ENCODE measurements at regions not wholly inside any gene's neighbourhood (a gene's known extent, or its start where the extent isn't known, plus 50 kb on each side); places are given as distances from the start of the nearest gene placed in this dataset.

- no peaks in the 10 kb centered on the region; the same call in 1 of the 2 replicates for H3K27me3 ChIP-seq (ENCODE audit: insufficient read depth, low read length)
- H3K4me3 ChIP-seq (replicated peaks in 1 of 2; ENCODE audit: low read depth in 1 of 2, low read length in 2 of 2) = no peak overlapping the region
- no peaks in the 10 kb centered on the region for H3K79me2 ChIP-seq (ENCODE audit: insufficient read depth, low read length)
- no peak overlapping the region for H2AFZ ChIP-seq (ENCODE audit: low read depth, low read length, poor library complexity, severe bottlenecking)
- H3K9me3 ChIP-seq (ENCODE audit: control insufficient read depth in 1 of 2, insufficient read depth in 1 of 2, low read depth in 1 of 2, low read length in 2 of 2) = no peaks in the 10 kb centered on the region
- ChIA-PET CTCF (no interaction called here), RAD21 (ENCODE audit: low non-redundant PET in 1 of 2, low total read pairs in 2 of 2, uncharacterized antibody in 2 of 2, unreplicated experiment in 2 of 2) (no interaction called here), POLR2A (no interaction called here)
- H4K20me1 ChIP-seq (ENCODE audit: insufficient read depth) = no peaks in the 10 kb centered on the region
- no peak for TF ChIP-seq EZH2phosphoT487 (IDR thresholded peaks at IDR 0.05; ENCODE audit: borderline replicate concordance)
- ATAC-seq (no peak), DNase-seq (ENCODE audit: low read depth, low spot score) (no peak)
- no peaks in the 10 kb centered on the region for H3K9me2 ChIP-seq (ENCODE audit: insufficient read depth)
- no peak overlapping the region for H3K9ac ChIP-seq (ENCODE audit: low read length)
- no peak overlapping the region for H3K27ac ChIP-seq (ENCODE audit: low read depth, low read length)
- H3K36me3 ChIP-seq (ENCODE audit: control insufficient read depth in 1 of 2, insufficient read depth in 2 of 2, low read length in 2 of 2) = no peaks in the 10 kb centered on the region
- no TSS peak for BruUV-seq (replicated peaks)
- H3K4me1 ChIP-seq (ENCODE audit: control insufficient read depth in 1 of 2, insufficient read depth in 2 of 2, low read length in 2 of 2) = no peaks in the 10 kb centered on the region
- intact Hi-C loops (cut with micrococcal nuclease) = loop anchor here (1.0 kb wide), 1 partner anchor 29 kb away; no protein-coding TSS in a partner anchor
- H3K4me2 ChIP-seq (ENCODE audit: low read length) = no peak overlapping the region
These were observed 54.6 kb upstream of the SIPA1L2 start for GRCh38 chr1:232684371-232685105.

DNA sequence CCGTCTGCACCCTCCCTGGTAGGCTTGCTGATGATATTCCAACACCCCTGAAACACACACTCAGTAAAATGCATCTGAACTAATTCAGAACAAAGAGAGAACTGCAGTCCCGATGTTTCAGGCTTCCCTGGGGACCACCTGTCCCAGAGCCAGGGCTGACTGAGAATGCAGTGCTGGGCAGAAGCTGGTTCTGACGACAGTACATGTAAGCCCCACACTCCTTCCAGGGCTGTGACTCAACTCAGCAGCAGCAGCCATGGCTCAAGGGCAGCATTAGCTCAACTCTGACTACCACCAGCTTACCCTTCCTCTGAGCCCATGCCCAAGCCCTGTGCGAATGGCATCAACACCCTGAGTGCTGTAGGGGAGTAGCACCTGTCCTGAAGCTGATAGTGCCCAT is 56.4 kb upstream of the SIPA1L2 start:
- no peak for ATAC-seq
- Histone ChIP-seq H3K4me1 (ENCODE audit: control insufficient read depth in 1 of 2, insufficient read depth in 2 of 2, low read length in 2 of 2) (no peaks in the 10 kb centered on the region), H3K9ac (ENCODE audit: low read length) (no peak overlapping the region), H3K4me2 (ENCODE audit: low read length) (no peak overlapping the region), H3K4me3 (replicated peaks in 1 of 2; ENCODE audit: low read depth in 1 of 2, low read length in 2 of 2) (no peak overlapping the region), H4K20me1 (ENCODE audit: insufficient read depth) (no peaks in the 10 kb centered on the region), H2AFZ (ENCODE audit: low read depth, low read length, poor library complexity, severe bottlenecking) (no peak overlapping the region), H3K9me2 (ENCODE audit: insufficient read depth) (no peaks in the 10 kb centered on the region), H3K36me3 (ENCODE audit: control insufficient read depth in 1 of 2, insufficient read depth in 2 of 2, low read length in 2 of 2) (no peaks in the 10 kb centered on the region), H3K27ac (ENCODE audit: low read depth, low read length) (no peak overlapping the region), H3K9me3 (ENCODE audit: control insufficient read depth in 1 of 2, insufficient read depth in 1 of 2, low read depth in 1 of 2, low read length in 2 of 2) (no peaks in the 10 kb centered on the region), H3K79me2 (ENCODE audit: insufficient read depth, low read length) (no peaks in the 10 kb centered on the region), H3K27me3 (ENCODE audit: insufficient read depth, low read length) (no peaks in the 10 kb centered on the region; the same call in 1 of the 2 replicates)
- RAD21 ChIA-PET (ENCODE audit: low non-redundant PET in 1 of 2, low total read pairs in 2 of 2, uncharacterized antibody in 2 of 2, unreplicated experiment in 2 of 2) = no interaction called here
- POLR2A ChIA-PET = no interaction called here
- CTCF ChIA-PET = no interaction called here
- intact Hi-C loops (cut with micrococcal nuclease) = no loop called here
- no peak for DNase-seq (ENCODE audit: low read depth, low spot score)
- BruUV-seq (replicated peaks) = no TSS peak
- TF ChIP-seq YY1 (IDR thresholded peaks at IDR 0.05; ENCODE audit: extremely low read depth, insufficient replicate concordance, low read depth, low read length) = no peak
